MM.1S (cell line): ENCODE measurements at regions not wholly inside any gene's neighbourhood (a gene's known extent, or its start where the extent isn't known, plus 50 kb on each side); places are given as distances from the start of the nearest gene placed in this dataset.

ENCODE experiments used
- DNase-seq: peaks from one replicate; pipeline ENCODE4 v3.0.0-alpha.2; 2015
- H2AFZ ChIP-seq: fragments of 300-600 bp; sonication (generic); 2 replicates; pipeline ENCODE4 v1.6.0; 2016; ENCODE audit warnings: antibody characterized with exemption, low read length
- H3F3A ChIP-seq: fragments of 300-600 bp; sonication (generic); 2 replicates; pipeline ENCODE4 v1.6.1; 2016; ENCODE audit warnings: mild to moderate bottlenecking, antibody characterized with exemption, low read length, moderate library complexity, mixed read lengths; ENCODE audit not compliant: insufficient read depth
- H3K27ac ChIP-seq: fragments of 300-600 bp; sonication (generic); 2 replicates; pipeline ENCODE4 v1.5.1; 2016; ENCODE audit warnings: mild to moderate bottlenecking, low read length
- H3K27me3 ChIP-seq: fragments of 300-600 bp; sonication (generic); replicated peaks from 2 replicates; pipeline ENCODE4 v1.6.0; 2016; ENCODE audit warnings: low read length; ENCODE audit not compliant: insufficient read depth
- H3K36me3 ChIP-seq: fragments of 300-600 bp; sonication (generic); replicated peaks from 2 replicates; pipeline ENCODE4 v1.6.1; 2016; ENCODE audit warnings: mild to moderate bottlenecking, low read length, mixed read lengths; ENCODE audit not compliant: insufficient read depth
- H3K4me1 ChIP-seq: fragments of 300-600 bp; sonication (generic); 2 replicates; pipeline ENCODE4 v1.6.1; 2016; ENCODE audit warnings: low read length, mixed read lengths
- H3K4me2 ChIP-seq: fragments of 300-600 bp; sonication (generic); 2 replicates; pipeline ENCODE4 v1.6.0; 2016; ENCODE audit warnings: low read depth, low read length
- H3K4me3 ChIP-seq: fragments of 300-600 bp; sonication (generic); 2 replicates; pipeline ENCODE4 v1.5.1; 2016; ENCODE audit warnings: low read length, mixed read lengths
- H3K79me2 ChIP-seq: fragments of 300-600 bp; sonication (generic); 2 replicates; pipeline ENCODE4 v1.6.1; 2016; ENCODE audit warnings: mixed run types, low read length, mixed read lengths
- H3K9ac ChIP-seq: fragments of 300-600 bp; sonication (generic); 2 replicates; pipeline ENCODE4 v1.6.1; 2016; ENCODE audit warnings: low read length, mixed read lengths
- H3K9me2 ChIP-seq: fragments of 300-600 bp; sonication (generic); replicated peaks from 2 replicates; pipeline ENCODE4 v1.6.1; 2016; ENCODE audit warnings: mild to moderate bottlenecking, low read length, mixed read lengths; ENCODE audit not compliant: insufficient read depth
- H3K9me3 ChIP-seq: fragments of 300-600 bp; sonication (generic); replicated peaks from 2 replicates; pipeline ENCODE4 v1.6.1; 2016; ENCODE audit warnings: mild to moderate bottlenecking, low read length, mixed read lengths; ENCODE audit not compliant: insufficient read depth
- H4K20me1 ChIP-seq: fragments of 300-600 bp; sonication (generic); 2 replicates; pipeline ENCODE4 v1.6.1; 2016; ENCODE audit warnings: mild to moderate bottlenecking, low read length, moderate library complexity, mixed read lengths; ENCODE audit not compliant: insufficient read depth
- EZH2 ChIP-seq: fragments of 300-600 bp; sonication (generic); optimal IDR thresholded peaks from 2 replicates; pipeline ENCODE3; 2017; ENCODE audit warnings: low read depth, mild to moderate bottlenecking, antibody characterized with exemption, low read length, mixed read lengths
- EZH2phosphoT487 ChIP-seq: fragments of 300-600 bp; sonication (generic); IDR thresholded peaks from 2 replicates; pipeline ENCODE4 v1.6.1; 2018; ENCODE audit warnings: antibody characterized with exemption, low read length
- TF ChIP-seq, protein P1 (sequence below): fragments of 300-600 bp; sonication (generic); IDR thresholded peaks from 2 replicates; pipeline ENCODE4 v1.5.1; 2016; ENCODE audit warnings: antibody characterized with exemption, low read length, mixed read lengths

DNA sequence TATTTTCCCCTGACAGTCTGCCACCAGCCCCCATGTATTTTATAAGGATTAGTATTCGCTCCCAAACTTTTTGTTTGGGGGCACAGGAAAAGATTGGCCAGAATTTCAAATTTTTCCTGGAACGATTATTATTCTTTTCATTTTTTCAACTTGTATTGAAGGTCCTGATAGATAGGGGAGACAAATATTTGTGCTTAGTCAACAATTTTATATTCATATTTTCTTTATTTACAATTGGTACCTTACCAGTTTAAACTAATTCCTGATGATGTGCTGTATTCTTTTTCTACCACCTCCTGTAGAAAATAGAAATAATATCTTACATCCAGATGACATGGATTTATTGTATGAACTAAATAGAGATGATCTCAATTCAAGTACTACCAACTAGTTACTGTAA lies 60.7 kb upstream of the TSLP start:
- Histone ChIP-seq H4K20me1 (no peaks in the 10 kb centered on the region), H3K79me2 (no peaks in the 10 kb centered on the region), H3K4me1 (no peaks in the 10 kb centered on the region), H3K27ac (no peak overlapping the region), H2AFZ (no peak overlapping the region), H3F3A (no peaks in the 10 kb centered on the region), H3K9me2 (no peaks in the 10 kb centered on the region), H3K36me3 (no peaks in the 10 kb centered on the region), H3K4me2 (no peak overlapping the region), H3K9me3 (no peaks in the 10 kb centered on the region), H3K9ac (no peak overlapping the region), H3K4me3 (no peak overlapping the region), H3K27me3 (no peaks in the 10 kb centered on the region)
- DNase-seq: no peak
- TF ChIP-seq EZH2phosphoT487: no peak
- TF ChIP-seq, protein P1, sequence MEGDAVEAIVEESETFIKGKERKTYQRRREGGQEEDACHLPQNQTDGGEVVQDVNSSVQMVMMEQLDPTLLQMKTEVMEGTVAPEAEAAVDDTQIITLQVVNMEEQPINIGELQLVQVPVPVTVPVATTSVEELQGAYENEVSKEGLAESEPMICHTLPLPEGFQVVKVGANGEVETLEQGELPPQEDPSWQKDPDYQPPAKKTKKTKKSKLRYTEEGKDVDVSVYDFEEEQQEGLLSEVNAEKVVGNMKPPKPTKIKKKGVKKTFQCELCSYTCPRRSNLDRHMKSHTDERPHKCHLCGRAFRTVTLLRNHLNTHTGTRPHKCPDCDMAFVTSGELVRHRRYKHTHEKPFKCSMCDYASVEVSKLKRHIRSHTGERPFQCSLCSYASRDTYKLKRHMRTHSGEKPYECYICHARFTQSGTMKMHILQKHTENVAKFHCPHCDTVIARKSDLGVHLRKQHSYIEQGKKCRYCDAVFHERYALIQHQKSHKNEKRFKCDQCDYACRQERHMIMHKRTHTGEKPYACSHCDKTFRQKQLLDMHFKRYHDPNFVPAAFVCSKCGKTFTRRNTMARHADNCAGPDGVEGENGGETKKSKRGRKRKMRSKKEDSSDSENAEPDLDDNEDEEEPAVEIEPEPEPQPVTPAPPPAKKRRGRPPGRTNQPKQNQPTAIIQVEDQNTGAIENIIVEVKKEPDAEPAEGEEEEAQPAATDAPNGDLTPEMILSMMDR: no peak

DNA sequence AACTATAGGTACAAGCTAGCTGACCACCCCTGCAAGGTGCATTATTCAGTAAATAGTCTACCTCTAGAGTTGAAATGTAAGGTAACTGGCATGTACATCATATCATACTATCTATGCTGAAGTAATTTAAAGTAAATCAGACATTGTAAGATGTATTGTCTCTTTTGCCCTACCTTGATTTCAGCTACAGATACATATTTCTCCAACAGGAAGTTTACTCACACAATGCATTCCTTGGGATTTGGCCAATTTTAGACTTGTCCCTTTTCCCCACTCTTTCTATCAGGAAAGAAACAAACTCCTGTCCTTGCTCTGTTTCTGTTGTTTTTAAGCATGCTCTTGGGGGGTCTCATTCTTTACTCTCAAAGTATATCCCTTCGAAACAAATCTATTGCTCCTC lies 58.5 kb upstream of the TSLP start:
- H3K9me2 ChIP-seq: no peaks in the 10 kb centered on the region
- no peaks in the 10 kb centered on the region for H3K4me1 ChIP-seq
- H3K27ac ChIP-seq: no peak overlapping the region
- no peaks in the 10 kb centered on the region for H3K27me3 ChIP-seq
- no peak overlapping the region for H3K4me3 ChIP-seq
- no peak for DNase-seq
- H3F3A ChIP-seq: no peaks in the 10 kb centered on the region
- H3K36me3 ChIP-seq: no peaks in the 10 kb centered on the region
- no peaks in the 10 kb centered on the region for H4K20me1 ChIP-seq
- H3K9me3 ChIP-seq: no peaks in the 10 kb centered on the region
- H3K4me2 ChIP-seq: no peak overlapping the region
- TF ChIP-seq, protein P1: no peak
- TF ChIP-seq EZH2 (no peak), EZH2phosphoT487 (no peak)
- H3K9ac ChIP-seq: no peak overlapping the region
- H2AFZ ChIP-seq: no peak overlapping the region
- no peaks in the 10 kb centered on the region for H3K79me2 ChIP-seq

DNA sequence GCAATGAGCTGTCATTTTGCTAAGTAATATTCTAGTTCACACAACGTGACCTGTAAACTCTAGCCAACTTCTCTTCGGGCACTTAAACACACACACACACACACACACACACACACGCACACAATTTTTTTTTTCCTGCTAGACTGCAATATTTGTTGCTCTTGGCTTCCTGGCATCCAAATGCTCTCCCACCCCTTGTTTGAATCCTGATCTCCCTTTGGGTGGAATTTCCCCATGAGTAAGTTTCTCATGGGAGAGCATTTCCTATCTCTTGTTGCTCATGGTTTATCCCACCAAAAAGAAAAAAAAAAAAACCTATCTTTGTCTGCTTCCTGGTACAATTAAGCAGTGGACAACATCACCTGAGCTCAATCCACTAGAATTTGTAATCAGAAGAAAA lies 54.7 kb upstream of the TSLP start:
- Histone ChIP-seq H3K4me1 (no peaks in the 10 kb centered on the region), H3K9me2 (no peaks in the 10 kb centered on the region), H3K9me3 (no peaks in the 10 kb centered on the region), H3K27ac (no peak overlapping the region), H3K27me3 (no peaks in the 10 kb centered on the region), H3K9ac (no peak overlapping the region), H4K20me1 (no peaks in the 10 kb centered on the region), H3K4me2 (no peak overlapping the region), H3K36me3 (no peaks in the 10 kb centered on the region), H3K79me2 (no peaks in the 10 kb centered on the region), H3F3A (no peaks in the 10 kb centered on the region), H3K4me3 (no peak overlapping the region), H2AFZ (no peak overlapping the region)
- no peak for DNase-seq
- TF ChIP-seq EZH2phosphoT487 (no peak), EZH2 (no peak)
- TF ChIP-seq, protein P1: no peak
